ENCODE measurements at regions not wholly inside any gene's neighbourhood (a gene's known extent, or its start where the extent isn't known, plus 50 kb on each side); places are given as distances from the start of the nearest gene placed in this dataset.

DNA sequence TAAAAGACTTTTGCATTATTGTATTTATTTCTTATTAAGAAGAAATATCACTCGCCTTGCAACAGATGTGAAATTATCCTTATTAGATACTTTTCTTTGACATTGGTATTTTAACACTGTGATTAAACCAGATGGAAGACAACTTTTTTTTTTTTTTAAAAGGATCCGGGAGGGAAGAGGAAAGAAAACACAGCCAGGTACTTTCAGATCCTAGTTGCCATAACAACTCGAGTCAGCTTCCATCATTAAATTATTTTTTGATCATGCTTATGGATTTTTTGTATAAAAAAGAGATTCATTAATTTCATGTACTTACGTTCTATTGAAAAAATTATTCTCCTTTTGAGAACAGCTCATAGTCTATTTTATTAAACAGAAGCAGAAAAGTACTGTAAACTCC lies 515.7 kb downstream of the TBC1D4 start:
- no peak overlapping the region for H3K4me3 ChIP-seq (ENCODE audit: low read length)
- H3K27ac ChIP-seq (ENCODE audit: low read length), result no peak overlapping the region
- H4K20me1 ChIP-seq (ENCODE audit: insufficient read depth, low read length), result no peaks in the 10 kb centered on the region
- no peaks in the 10 kb centered on the region for H3K4me1 ChIP-seq (ENCODE audit: low read length)
- H3K79me2 ChIP-seq (ENCODE audit: low read length), result no peaks in the 10 kb centered on the region
- no peak for DNase-seq
- H3K27me3 ChIP-seq (replicated peaks; ENCODE audit: insufficient read depth, low read length), result no peaks in the 10 kb centered on the region
- no peaks in the 10 kb centered on the region for H3K36me3 ChIP-seq (replicated peaks; ENCODE audit: insufficient read depth, low read length)
- no peaks in the 10 kb centered on the region for H3K9me3 ChIP-seq (replicated peaks; ENCODE audit: insufficient read depth, low read length)
- no peak overlapping the region for H3K4me2 ChIP-seq (ENCODE audit: low read depth, low read length)
- TF ChIP-seq, protein P1, sequence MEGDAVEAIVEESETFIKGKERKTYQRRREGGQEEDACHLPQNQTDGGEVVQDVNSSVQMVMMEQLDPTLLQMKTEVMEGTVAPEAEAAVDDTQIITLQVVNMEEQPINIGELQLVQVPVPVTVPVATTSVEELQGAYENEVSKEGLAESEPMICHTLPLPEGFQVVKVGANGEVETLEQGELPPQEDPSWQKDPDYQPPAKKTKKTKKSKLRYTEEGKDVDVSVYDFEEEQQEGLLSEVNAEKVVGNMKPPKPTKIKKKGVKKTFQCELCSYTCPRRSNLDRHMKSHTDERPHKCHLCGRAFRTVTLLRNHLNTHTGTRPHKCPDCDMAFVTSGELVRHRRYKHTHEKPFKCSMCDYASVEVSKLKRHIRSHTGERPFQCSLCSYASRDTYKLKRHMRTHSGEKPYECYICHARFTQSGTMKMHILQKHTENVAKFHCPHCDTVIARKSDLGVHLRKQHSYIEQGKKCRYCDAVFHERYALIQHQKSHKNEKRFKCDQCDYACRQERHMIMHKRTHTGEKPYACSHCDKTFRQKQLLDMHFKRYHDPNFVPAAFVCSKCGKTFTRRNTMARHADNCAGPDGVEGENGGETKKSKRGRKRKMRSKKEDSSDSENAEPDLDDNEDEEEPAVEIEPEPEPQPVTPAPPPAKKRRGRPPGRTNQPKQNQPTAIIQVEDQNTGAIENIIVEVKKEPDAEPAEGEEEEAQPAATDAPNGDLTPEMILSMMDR (IDR thresholded peaks at IDR 0.05; ENCODE audit: low read length), result no peak
- TF ChIP-seq EZH2phosphoT487 (IDR thresholded peaks at IDR 0.05; ENCODE audit: low read length), result no peak
- TF ChIP-seq EZH2 (optimal IDR thresholded peaks at IDR 0.05; ENCODE audit: low read depth, low read length), result no peak
- H3F3A ChIP-seq (ENCODE audit: insufficient read depth, low read length), result no peaks in the 10 kb centered on the region
- H3K9ac ChIP-seq (ENCODE audit: low read length), result no peak overlapping the region
- no peaks in the 10 kb centered on the region for H3K9me2 ChIP-seq (replicated peaks; ENCODE audit: insufficient read depth, low read length)
- no peak overlapping the region for H2AFZ ChIP-seq (ENCODE audit: low read length)

DNA sequence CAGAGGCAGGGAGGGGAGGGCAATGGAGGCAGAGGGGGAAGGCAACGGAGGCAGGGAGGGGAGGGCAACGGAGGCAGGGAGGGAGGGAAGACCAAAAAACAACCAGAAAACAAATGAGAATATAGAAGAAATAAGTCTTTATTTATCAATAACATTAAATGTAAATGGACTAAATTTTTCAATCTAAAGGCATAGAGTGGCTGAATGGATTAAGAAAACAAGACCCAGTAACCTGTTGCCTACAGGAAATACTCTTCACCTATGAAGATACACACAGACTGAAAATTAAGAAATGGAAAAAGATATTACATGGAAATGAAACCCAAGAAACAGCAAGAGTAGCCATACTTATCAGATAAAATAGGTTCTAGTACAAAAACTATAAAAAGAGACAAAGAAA lies 536.3 kb downstream of the TBC1D4 start:
- H3K27ac ChIP-seq (ENCODE audit: low read length), result no peak overlapping the region
- no peaks in the 10 kb centered on the region for H3K36me3 ChIP-seq (replicated peaks; ENCODE audit: insufficient read depth, low read length)
- DNase-seq, result no peak
- no peak overlapping the region for H3K4me2 ChIP-seq (ENCODE audit: low read depth, low read length)
- H3K79me2 ChIP-seq (ENCODE audit: low read length), result no peaks in the 10 kb centered on the region
- H3K4me1 ChIP-seq (ENCODE audit: low read length), result no peaks in the 10 kb centered on the region
- no peak overlapping the region for H2AFZ ChIP-seq (ENCODE audit: low read length)
- no peak overlapping the region for H3K4me3 ChIP-seq (ENCODE audit: low read length)
- H3K27me3 ChIP-seq (replicated peaks; ENCODE audit: insufficient read depth, low read length), result no peaks in the 10 kb centered on the region
- H3K9ac ChIP-seq (ENCODE audit: low read length), result no peak overlapping the region
- H3K9me3 ChIP-seq (replicated peaks; ENCODE audit: insufficient read depth, low read length), result no peaks in the 10 kb centered on the region
- TF ChIP-seq EZH2phosphoT487 (IDR thresholded peaks at IDR 0.05; ENCODE audit: low read length), result no peak
- TF ChIP-seq EZH2 (optimal IDR thresholded peaks at IDR 0.05; ENCODE audit: low read depth, low read length), result no peak
- TF ChIP-seq, protein P1 (IDR thresholded peaks at IDR 0.05; ENCODE audit: low read length), result no peak
- no peaks in the 10 kb centered on the region for H4K20me1 ChIP-seq (ENCODE audit: insufficient read depth, low read length)
- no peaks in the 10 kb centered on the region for H3K9me2 ChIP-seq (replicated peaks; ENCODE audit: insufficient read depth, low read length)
- H3F3A ChIP-seq (ENCODE audit: insufficient read depth, low read length), result no peaks in the 10 kb centered on the region

DNA sequence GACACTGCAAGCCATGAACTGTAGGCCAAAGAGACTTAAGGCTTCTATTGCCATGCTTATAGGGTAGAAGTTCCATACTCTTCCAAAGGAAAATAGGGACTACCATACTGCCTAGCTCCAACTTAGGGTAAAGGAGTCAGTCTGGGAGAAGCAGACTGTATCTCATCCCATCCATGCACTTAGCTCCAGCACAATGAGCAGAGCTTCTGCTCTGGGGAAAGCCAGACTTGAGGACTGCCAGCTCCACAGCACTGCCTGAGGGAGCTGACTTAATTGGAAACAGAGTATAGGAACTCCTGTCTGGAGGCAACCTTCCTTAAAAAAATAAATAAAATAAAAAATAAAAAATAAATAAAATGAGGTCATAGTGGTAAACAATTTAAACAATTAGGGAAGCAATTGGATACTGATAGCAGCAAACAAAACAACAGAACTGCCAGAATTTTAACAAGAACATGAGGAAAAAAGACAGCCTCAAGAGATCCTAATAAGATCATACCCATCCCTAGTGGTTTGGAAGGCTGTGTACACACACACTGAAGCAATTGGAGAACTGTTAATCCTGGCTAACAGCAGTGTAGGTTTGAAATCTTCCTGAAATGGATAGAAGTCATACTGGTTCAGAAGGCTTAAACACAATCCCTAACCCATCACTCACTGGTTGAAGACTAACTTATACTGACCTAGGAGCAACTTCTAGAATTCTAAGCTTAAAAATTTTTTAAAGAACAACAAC lies 550.1 kb downstream of the TBC1D4 start:
- Histone ChIP-seq H3K4me2 (ENCODE audit: low read depth, low read length) (no peak overlapping the region), H3K27ac (ENCODE audit: low read length) (no peak overlapping the region), H3K79me2 (ENCODE audit: low read length) (no peaks in the 10 kb centered on the region), H3K36me3 (replicated peaks; ENCODE audit: insufficient read depth, low read length) (no peaks in the 10 kb centered on the region), H4K20me1 (ENCODE audit: insufficient read depth, low read length) (no peaks in the 10 kb centered on the region), H3K9ac (ENCODE audit: low read length) (no peak overlapping the region), H3K9me3 (replicated peaks; ENCODE audit: insufficient read depth, low read length) (no peaks in the 10 kb centered on the region), H3F3A (ENCODE audit: insufficient read depth, low read length) (no peaks in the 10 kb centered on the region), H3K4me1 (ENCODE audit: low read length) (no peaks in the 10 kb centered on the region), H2AFZ (ENCODE audit: low read length) (no peak overlapping the region), H3K9me2 (replicated peaks; ENCODE audit: insufficient read depth, low read length) (no peaks in the 10 kb centered on the region), H3K4me3 (ENCODE audit: low read length) (no peak overlapping the region), H3K27me3 (replicated peaks; ENCODE audit: insufficient read depth, low read length) (no peaks in the 10 kb centered on the region)
- TF ChIP-seq EZH2phosphoT487 (IDR thresholded peaks at IDR 0.05; ENCODE audit: low read length), result no peak
- no peak for TF ChIP-seq EZH2 (optimal IDR thresholded peaks at IDR 0.05; ENCODE audit: low read depth, low read length)
- TF ChIP-seq, protein P1 (IDR thresholded peaks at IDR 0.05; ENCODE audit: low read length), result no peak
- no peak for DNase-seq
